Loucy (cell line): ENCODE measurements at regions not wholly inside any gene's neighbourhood (a gene's known extent, or its start where the extent isn't known, plus 50 kb on each side); places are given as distances from the start of the nearest gene placed in this dataset.

Experiments used
- EZH2phosphoT487 ChIP-seq: fragments of 200-600 bp; IDR thresholded peaks from 2 replicates; pipeline ENCODE4 v1.6.1; 2018; ENCODE audit warnings: antibody characterized with exemption, mild to moderate bottlenecking, moderate library complexity, borderline replicate concordance
- TF ChIP-seq, protein P1 (sequence below): fragments of 200-600 bp; sonication (generic); conservative IDR thresholded peaks from 2 replicates; pipeline ENCODE4 v1.5.1; 2014; ENCODE audit warnings: mild to moderate bottlenecking, antibody characterized with exemption, low read length

DNA sequence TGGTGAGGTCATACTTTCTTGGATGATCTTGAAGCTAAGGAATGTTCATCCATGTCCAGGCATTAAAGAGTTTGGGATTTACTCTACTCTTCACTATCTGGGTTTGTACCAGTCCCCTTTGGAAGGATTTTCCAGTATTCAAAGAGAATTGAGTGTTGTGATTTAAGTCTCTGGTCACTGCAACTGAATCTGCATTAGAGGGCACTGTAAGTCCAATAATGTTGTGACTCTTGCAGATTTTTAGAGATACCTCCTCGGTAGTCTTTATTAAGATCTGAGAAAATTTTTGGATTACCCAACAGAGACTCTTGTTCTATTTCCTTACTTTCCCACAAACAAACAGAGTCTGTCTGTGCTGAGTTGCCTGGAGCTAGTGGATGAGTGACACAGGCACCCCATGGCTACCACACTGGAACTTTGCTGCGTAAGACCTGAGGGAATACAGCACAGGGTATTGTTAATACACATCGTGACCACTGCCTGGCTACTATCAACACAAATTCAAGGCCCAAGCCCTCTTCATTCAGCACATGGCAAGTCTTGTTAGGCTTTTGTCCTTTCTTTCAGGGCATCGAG lies 357.1 kb upstream of the KLHL4 start:
- TF ChIP-seq, protein P1, sequence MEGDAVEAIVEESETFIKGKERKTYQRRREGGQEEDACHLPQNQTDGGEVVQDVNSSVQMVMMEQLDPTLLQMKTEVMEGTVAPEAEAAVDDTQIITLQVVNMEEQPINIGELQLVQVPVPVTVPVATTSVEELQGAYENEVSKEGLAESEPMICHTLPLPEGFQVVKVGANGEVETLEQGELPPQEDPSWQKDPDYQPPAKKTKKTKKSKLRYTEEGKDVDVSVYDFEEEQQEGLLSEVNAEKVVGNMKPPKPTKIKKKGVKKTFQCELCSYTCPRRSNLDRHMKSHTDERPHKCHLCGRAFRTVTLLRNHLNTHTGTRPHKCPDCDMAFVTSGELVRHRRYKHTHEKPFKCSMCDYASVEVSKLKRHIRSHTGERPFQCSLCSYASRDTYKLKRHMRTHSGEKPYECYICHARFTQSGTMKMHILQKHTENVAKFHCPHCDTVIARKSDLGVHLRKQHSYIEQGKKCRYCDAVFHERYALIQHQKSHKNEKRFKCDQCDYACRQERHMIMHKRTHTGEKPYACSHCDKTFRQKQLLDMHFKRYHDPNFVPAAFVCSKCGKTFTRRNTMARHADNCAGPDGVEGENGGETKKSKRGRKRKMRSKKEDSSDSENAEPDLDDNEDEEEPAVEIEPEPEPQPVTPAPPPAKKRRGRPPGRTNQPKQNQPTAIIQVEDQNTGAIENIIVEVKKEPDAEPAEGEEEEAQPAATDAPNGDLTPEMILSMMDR, result no peak
- TF ChIP-seq EZH2phosphoT487, result no peak
